HG02759 (cell line): ENCODE measurements at regions not wholly inside any gene's neighbourhood (a gene's known extent, or its start where the extent isn't known, plus 50 kb on each side); places are given as distances from the start of the nearest gene placed in this dataset.

Experiments used
- ATAC-seq: cut with Tn5 transposase; IDR thresholded peaks from one replicate; pipeline ENCODE4 v1.9.1; 2021; ENCODE audit warnings: mild to moderate bottlenecking, moderate library complexity; ENCODE audit not compliant: unreplicated experiment

GRCh38 chr16:85288341-85288868 lies 176.1 kb upstream of the CIBAR2 start:
- no peak for ATAC-seq

GRCh38 chr16:85288869-85289660 lies 176.8 kb upstream of the CIBAR2 start:
- no peak for ATAC-seq

- ATAC-seq, result no peak
Measured at GRCh38 chr16:85289760-85290625, 177.7 kb upstream of the CIBAR2 start.

GRCh38 chr16:85290626-85291301 lies 178.5 kb upstream of the CIBAR2 start:
- ATAC-seq, result no peak

GRCh38 chr16:85291302-85292148 lies 179.3 kb upstream of the CIBAR2 start:
- no peak for ATAC-seq

- no peak for ATAC-seq
Measured at GRCh38 chr16:85293458-85293857, 181.2 kb upstream of the CIBAR2 start.

- no peak for ATAC-seq
Measured at GRCh38 chr16:85293904-85294642, 181.8 kb upstream of the CIBAR2 start.

GRCh38 chr16:85294810-85295508 lies 182.7 kb upstream of the CIBAR2 start:
- no peak for ATAC-seq

- ATAC-seq, result no peak
Measured at GRCh38 chr16:85296859-85297660, 184.8 kb upstream of the CIBAR2 start.

- ATAC-seq, result no peak
Measured at GRCh38 chr16:85297881-85298280, 185.6 kb upstream of the CIBAR2 start.

GRCh38 chr16:85300406-85300968 lies 188.2 kb upstream of the CIBAR2 start:
- ATAC-seq, result no peak

GRCh38 chr16:85301231-85301630 lies 189.0 kb upstream of the CIBAR2 start:
- ATAC-seq, result no peak

GRCh38 chr16:85302018-85302847 lies 190.0 kb upstream of the CIBAR2 start:
- ATAC-seq, result no peak

GRCh38 chr16:85302848-85303353 lies 190.6 kb upstream of the CIBAR2 start:
- ATAC-seq, result no peak

GRCh38 chr16:85303354-85303883 lies 191.1 kb upstream of the CIBAR2 start:
- peak; percentile 52 for ATAC-seq

- no peak for ATAC-seq
Measured at GRCh38 chr16:85304337-85304736, 192.1 kb upstream of the CIBAR2 start.
